PC-3 (cell line): ENCODE measurements at regions not wholly inside any gene's neighbourhood (a gene's known extent, or its start where the extent isn't known, plus 50 kb on each side); places are given as distances from the start of the nearest gene placed in this dataset.

Experiments used
- ATAC-seq: fragments of 200-7000 bp; cut with Tn5 transposase; 2 replicates; pipeline ENCODE4 v1.9.1; 2020; ENCODE audit warnings: mild to moderate bottlenecking, moderate library complexity
- BruUV-seq: library from RNA; stranded (reverse); fragments of 400-500 nt; replicated peaks from 2 replicates; lab custom pipeline; 2021; lab: Mats Ljungman, UMichigan
- CTCF ChIA-PET: fragments of 300-600 bp; sonication (Branson Sonifier 250); formaldehyde crosslinking; loops from one replicate; lab custom pipeline; 2022; ENCODE audit warnings: antibody characterized with exemption; lab: Charles Lee
- POLR2A ChIA-PET: fragments of 300-600 bp; sonication (Branson Sonifier 250); formaldehyde crosslinking; loops from one replicate; lab custom pipeline; 2022; ENCODE audit warnings: antibody characterized with exemption; ENCODE audit not compliant: unreplicated experiment; lab: Charles Lee
- DNase-seq: peaks from one replicate; pipeline ENCODE4 v3.0.0-alpha.2; 2015
- H2AFZ ChIP-seq: fragments of 300-600 bp; sonication (generic); 2 replicates; pipeline ENCODE4 v1.6.0; 2016; ENCODE audit warnings: antibody characterized with exemption, low read length
- H3F3A ChIP-seq: fragments of 300-600 bp; sonication (generic); one replicate; pipeline ENCODE4 v1.6.0; 2017; ENCODE audit warnings: antibody characterized with exemption, low read length, control low read depth, mild to moderate bottlenecking; ENCODE audit not compliant: unreplicated experiment
- H3K27ac ChIP-seq: fragments of 300-600 bp; sonication (generic); 2 replicates; pipeline ENCODE4 v1.5.1; 2016; ENCODE audit warnings: mild to moderate bottlenecking, low read length
- H3K27me3 ChIP-seq: fragments of 300-600 bp; sonication (generic); 2 replicates; pipeline ENCODE4 v1.6.1; 2016; ENCODE audit warnings: low read length, mixed read lengths
- H3K36me3 ChIP-seq: fragments of 300-600 bp; sonication (generic); 2 replicates; pipeline ENCODE4 v1.6.1; 2016; ENCODE audit warnings: low read depth, mixed run types, low read length, mixed read lengths
- H3K4me1 ChIP-seq: fragments of 300-600 bp; sonication (generic); 2 replicates; pipeline ENCODE4 v1.5.1; 2016; ENCODE audit warnings: low read length; ENCODE audit not compliant: insufficient read depth
- H3K4me2 ChIP-seq: fragments of 300-600 bp; sonication (generic); 2 replicates; pipeline ENCODE4 v1.6.0; 2016; ENCODE audit warnings: low read length
- H3K4me3 ChIP-seq: fragments of 300-600 bp; sonication (generic); 2 replicates; pipeline ENCODE4 v1.5.1; 2016; ENCODE audit warnings: mild to moderate bottlenecking, low read length, mixed read lengths
- H3K79me2 ChIP-seq: fragments of 300-600 bp; sonication (generic); 2 replicates; pipeline ENCODE4 v1.6.1; 2017; ENCODE audit warnings: low read length, mixed read lengths
- H3K9ac ChIP-seq: fragments of 300-600 bp; sonication (generic); 2 replicates; pipeline ENCODE4 v1.6.0; 2016; ENCODE audit warnings: mild to moderate bottlenecking, low read length
- H3K9me2 ChIP-seq: fragments of 300-600 bp; sonication (generic); replicated peaks from 2 replicates; pipeline ENCODE4 v1.6.1; 2016; ENCODE audit warnings: mixed run types, low read length, mixed read lengths
- H3K9me3 ChIP-seq: fragments of 300-600 bp; sonication (generic); 2 replicates; pipeline ENCODE4 v1.6.1; 2016; ENCODE audit warnings: low read length, mixed read lengths
- H4K20me1 ChIP-seq: fragments of 300-600 bp; sonication (generic); 2 replicates; pipeline ENCODE4 v1.6.1; 2016; ENCODE audit warnings: low read length, mixed read lengths
- CTCF ChIP-seq: fragments of 300-600 bp; sonication (generic); conservative IDR thresholded peaks from 2 replicates; pipeline ENCODE4 v1.5.1; 2017; ENCODE audit warnings: antibody characterized with exemption, low read depth, mild to moderate bottlenecking, low read length
- EZH2 ChIP-seq: fragments of 300-600 bp; sonication (generic); IDR thresholded peaks from one replicate; pipeline ENCODE4 v1.6.1; 2017; ENCODE audit warnings: antibody characterized with exemption, mild to moderate bottlenecking, low read length; ENCODE audit not compliant: unreplicated experiment
- EZH2phosphoT487 ChIP-seq: fragments of 300-600 bp; sonication (generic); IDR thresholded peaks from 2 replicates; pipeline ENCODE4 v1.6.1; 2018; ENCODE audit warnings: mild to moderate bottlenecking, antibody characterized with exemption, low read length, borderline replicate concordance
- intact Hi-C: fragments of 100-400 bp; cut with micrococcal nuclease; formaldehyde crosslinking; loops from 2 replicates; pipeline ENCODE4 v1.9.0; 2023

- H4K20me1 ChIP-seq = no peaks in the 10 kb centered on the region
- peaks cover 3% of the 10 kb centered on the region; the same call in 1 of the 2 replicates for H3K9me3 ChIP-seq
- BruUV-seq = no TSS peak
- H3K4me3 ChIP-seq = no peak overlapping the region
- POLR2A ChIA-PET = no interaction called here
- no peak overlapping the region for H3K27ac ChIP-seq
- H3F3A ChIP-seq = no peaks in the 10 kb centered on the region
- no peaks in the 10 kb centered on the region for H3K79me2 ChIP-seq
- no peak overlapping the region for H3K4me2 ChIP-seq
- CTCF ChIA-PET = no interaction called here
- H3K9ac ChIP-seq = no peak overlapping the region
- TF ChIP-seq EZH2phosphoT487 = no peak
- TF ChIP-seq EZH2 = no peak
- TF ChIP-seq CTCF = no peak
- peaks cover 56% of the 10 kb centered on the region for H3K27me3 ChIP-seq
- no peaks in the 10 kb centered on the region for H3K9me2 ChIP-seq
- no peaks in the 10 kb centered on the region for H3K4me1 ChIP-seq
- H3K36me3 ChIP-seq = no peaks in the 10 kb centered on the region
- no peak for ATAC-seq
- H2AFZ ChIP-seq = no peak overlapping the region
- no peak for DNase-seq
- intact Hi-C loops = no loop called here
Measured at GRCh38 chr1:4033129-4033676, 133.1 kb upstream of the C1orf174 start.

- DNase-seq (no peak), ATAC-seq (no peak)
- Histone ChIP-seq H3K4me3 (no peak overlapping the region), H2AFZ (no peak overlapping the region), H3K9ac (no peak overlapping the region), H3K9me2 (no peaks in the 10 kb centered on the region), H3K4me2 (no peak overlapping the region), H3F3A (no peaks in the 10 kb centered on the region), H3K9me3 (peaks cover 3% of the 10 kb centered on the region; the same call in 1 of the 2 replicates), H4K20me1 (no peaks in the 10 kb centered on the region), H3K79me2 (no peaks in the 10 kb centered on the region), H3K4me1 (no peaks in the 10 kb centered on the region), H3K27ac (no peak overlapping the region), H3K36me3 (no peaks in the 10 kb centered on the region), H3K27me3 (peaks cover 51% of the 10 kb centered on the region)
- POLR2A ChIA-PET = no interaction called here
- intact Hi-C loops = no loop called here
- BruUV-seq = no TSS peak
- TF ChIP-seq EZH2phosphoT487 (no peak), CTCF (no peak), EZH2 (no peak)
- CTCF ChIA-PET = no interaction called here
Measured at GRCh38 chr1:4033713-4034112, 133.6 kb upstream of the C1orf174 start.

GRCh38 chr1:4034318-4034887 lies 134.3 kb upstream of the C1orf174 start:
- intact Hi-C loops = no loop called here
- ATAC-seq = no peak
- H3K9me2 ChIP-seq = no peaks in the 10 kb centered on the region
- no peak for TF ChIP-seq EZH2
- no peak for TF ChIP-seq CTCF
- no peak for TF ChIP-seq EZH2phosphoT487
- H3K27me3 ChIP-seq = peaks cover 44% of the 10 kb centered on the region
- DNase-seq = no peak
- H3K36me3 ChIP-seq = no peaks in the 10 kb centered on the region
- no peak overlapping the region for H3K4me2 ChIP-seq
- no peaks in the 10 kb centered on the region for H3K79me2 ChIP-seq
- no peaks in the 10 kb centered on the region for H3K4me1 ChIP-seq
- no peaks in the 10 kb centered on the region for H4K20me1 ChIP-seq
- no peak overlapping the region for H3K4me3 ChIP-seq
- H3F3A ChIP-seq = no peaks in the 10 kb centered on the region
- POLR2A ChIA-PET = no interaction called here
- no peak overlapping the region for H3K27ac ChIP-seq
- H3K9ac ChIP-seq = no peak overlapping the region
- BruUV-seq = no TSS peak
- CTCF ChIA-PET = no interaction called here
- peaks cover 3% of the 10 kb centered on the region; the same call in 1 of the 2 replicates for H3K9me3 ChIP-seq
- no peak overlapping the region for H2AFZ ChIP-seq
